ENCODE measurements at regions not wholly inside any gene's neighbourhood (a gene's known extent, or its start where the extent isn't known, plus 50 kb on each side); places are given as distances from the start of the nearest gene placed in this dataset.

- H3K36me3 Mint-ChIP-seq (ENCODE audit: low read depth) = no peaks in the 10 kb centered on the region
- ATAC-seq = peak; percentile 63
- no peaks in the 10 kb centered on the region for H3K36me3 ChIP-seq (ENCODE audit: insufficient read depth)
Observed at GRCh38 chr20:54320148-54320607, 112.3 kb downstream of the PFDN4 start.

GRCh38 chr20:54321352-54322087, 113.6 kb downstream of the PFDN4 start:
- Mint-ChIP-seq H3K27me3 (ENCODE audit: insufficient read depth, low read depth, poor library complexity) (no peaks in the 10 kb centered on the region), H3K4me3 (no peak overlapping the region), H3K9me3 (no peaks in the 10 kb centered on the region), H3K36me3 (ENCODE audit: low read depth) (no peaks in the 10 kb centered on the region), H3K27ac (no peak overlapping the region), H3K4me1 (no peaks in the 10 kb centered on the region; the same call in 2 of the 3 replicates)
- Histone ChIP-seq H3K9me2 (ENCODE audit: insufficient read depth) (no peaks in the 10 kb centered on the region; the same call in 1 of the 2 replicates), H3F3A (replicated peaks; ENCODE audit: low read depth) (no peaks in the 10 kb centered on the region), H3K4me3 (no peak overlapping the region), H3K79me2 (replicated peaks; ENCODE audit: insufficient read depth) (no peaks in the 10 kb centered on the region), H3K27ac (ENCODE audit: low read depth) (no peak overlapping the region), H3K36me3 (ENCODE audit: insufficient read depth) (no peaks in the 10 kb centered on the region), H3K27me3 (ENCODE audit: insufficient read depth) (no peaks in the 10 kb centered on the region), H3K4me2 (no peak overlapping the region), H3K4me1 (ENCODE audit: insufficient read depth) (no peaks in the 10 kb centered on the region), H2AFZ (no peak overlapping the region), H4K20me1 (replicated peaks; ENCODE audit: insufficient read depth) (no peaks in the 10 kb centered on the region)
- ATAC-seq = no peak
- no peak for DNase-seq (ENCODE audit: low spot score)
- TF ChIP-seq CTCF (conservative IDR thresholded peaks at IDR 0.05; ENCODE audit: low read depth in 2 of 2) (no peak), NANOG (IDR thresholded peaks at IDR 0.05; ENCODE audit: borderline replicate concordance) (no peak), ZNF462 (CRISPR knock-in tag; IDR thresholded peaks at IDR 0.05) (no peak), ZNF114 (CRISPR knock-in tag; IDR thresholded peaks at IDR 0.05) (no peak)
- TF ChIP-seq, protein P1, sequence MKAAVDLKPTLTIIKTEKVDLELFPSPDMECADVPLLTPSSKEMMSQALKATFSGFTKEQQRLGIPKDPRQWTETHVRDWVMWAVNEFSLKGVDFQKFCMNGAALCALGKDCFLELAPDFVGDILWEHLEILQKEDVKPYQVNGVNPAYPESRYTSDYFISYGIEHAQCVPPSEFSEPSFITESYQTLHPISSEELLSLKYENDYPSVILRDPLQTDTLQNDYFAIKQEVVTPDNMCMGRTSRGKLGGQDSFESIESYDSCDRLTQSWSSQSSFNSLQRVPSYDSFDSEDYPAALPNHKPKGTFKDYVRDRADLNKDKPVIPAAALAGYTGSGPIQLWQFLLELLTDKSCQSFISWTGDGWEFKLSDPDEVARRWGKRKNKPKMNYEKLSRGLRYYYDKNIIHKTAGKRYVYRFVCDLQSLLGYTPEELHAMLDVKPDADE (IDR thresholded peaks at IDR 0.05) = no peak

More at GRCh38 chr20:54320148-54320607, 112.3 kb downstream of the PFDN4 start:
- H2AFZ ChIP-seq = no peak overlapping the region
- H3K9me2 ChIP-seq (ENCODE audit: insufficient read depth) = peaks cover 5% of the 10 kb centered on the region
- Mint-ChIP-seq H3K27ac (no peak overlapping the region), H3K9me3 (no peaks in the 10 kb centered on the region), H3K27me3 (ENCODE audit: insufficient read depth, low read depth, poor library complexity) (no peaks in the 10 kb centered on the region), H3K4me1 (no peaks in the 10 kb centered on the region; the same call in 2 of the 3 replicates), H3K4me3 (no peak overlapping the region)
- no peak overlapping the region for H3K4me3 ChIP-seq
- H4K20me1 ChIP-seq (replicated peaks; ENCODE audit: insufficient read depth) = no peaks in the 10 kb centered on the region
- H3K27ac ChIP-seq (ENCODE audit: low read depth) = no peak overlapping the region
- H3F3A ChIP-seq (replicated peaks; ENCODE audit: low read depth) = no peaks in the 10 kb centered on the region
- H3K79me2 ChIP-seq (replicated peaks; ENCODE audit: insufficient read depth) = no peaks in the 10 kb centered on the region
- TF ChIP-seq CTCF (conservative IDR thresholded peaks at IDR 0.05; ENCODE audit: low read depth in 2 of 2) (peak; percentile 22 to 31; a peak in 2 of 4 replicates), ZNF114 (CRISPR knock-in tag; IDR thresholded peaks at IDR 0.05) (no peak)
- DNase-seq (ENCODE audit: low spot score) = peak; percentile 31
- H3K27me3 ChIP-seq (ENCODE audit: insufficient read depth) = no peaks in the 10 kb centered on the region
- no peak overlapping the region for H3K4me2 ChIP-seq
- no peaks in the 10 kb centered on the region for H3K4me1 ChIP-seq (ENCODE audit: insufficient read depth)

All from GM23338 (cell line).